HG02884 (cell line): ENCODE measurements at regions not wholly inside any gene's neighbourhood (a gene's known extent, or its start where the extent isn't known, plus 50 kb on each side); places are given as distances from the start of the nearest gene placed in this dataset.
"Not testable (repeated sequence)": the region's sequence is repeated elsewhere in the genome, so short reads cannot be mapped to it uniquely, and the experiment has no call there.

Experiments
- ATAC-seq: cut with Tn5 transposase; IDR thresholded peaks from one replicate; pipeline ENCODE4 v1.9.1; 2021; ENCODE audit warnings: mild to moderate bottlenecking, moderate library complexity; ENCODE audit not compliant: unreplicated experiment

GRCh38 chr5:174503086-174503460 is 221.3 kb upstream of the MSX2 start:
- no peak for ATAC-seq

- no peak for ATAC-seq
These were observed 220.7 kb upstream of the MSX2 start for GRCh38 chr5:174503461-174504265.

- no peak for ATAC-seq
These were observed 220.1 kb upstream of the MSX2 start for GRCh38 chr5:174504266-174504726.

GRCh38 chr5:174505621-174506020 is 218.8 kb upstream of the MSX2 start:
- no peak for ATAC-seq

GRCh38 chr5:174510782-174511453 is 213.5 kb upstream of the MSX2 start:
- not testable (repeated sequence) for ATAC-seq

- no peak for ATAC-seq
These were observed 212.6 kb upstream of the MSX2 start for GRCh38 chr5:174511714-174512253.

- ATAC-seq = no peak
These were observed 210.1 kb upstream of the MSX2 start for GRCh38 chr5:174514325-174514724.

GRCh38 chr5:174514983-174515394 is 209.4 kb upstream of the MSX2 start:
- ATAC-seq = no peak

GRCh38 chr5:174516741-174517140 is 207.6 kb upstream of the MSX2 start:
- ATAC-seq = no peak

- ATAC-seq = no peak
These were observed 205.9 kb upstream of the MSX2 start for GRCh38 chr5:174518512-174518911.

- no peak for ATAC-seq
These were observed 203.7 kb upstream of the MSX2 start for GRCh38 chr5:174520420-174521396.

- ATAC-seq = no peak
These were observed 202.9 kb upstream of the MSX2 start for GRCh38 chr5:174521449-174521848.

- ATAC-seq = no peak
These were observed 201.7 kb upstream of the MSX2 start for GRCh38 chr5:174522480-174523260.

- ATAC-seq = no peak
These were observed 200.9 kb upstream of the MSX2 start for GRCh38 chr5:174523311-174524071.

GRCh38 chr5:174524351-174524750 is 200.0 kb upstream of the MSX2 start:
- no peak for ATAC-seq

GRCh38 chr5:174526177-174526576 is 198.2 kb upstream of the MSX2 start:
- ATAC-seq = no peak

GRCh38 chr5:174527916-174528540 is 196.4 kb upstream of the MSX2 start:
- ATAC-seq = no peak

- no peak for ATAC-seq
These were observed 195.4 kb upstream of the MSX2 start for GRCh38 chr5:174528821-174529544.
